Left cardiac atrium (tissue), 4 donors: ENCODE measurements at regions not wholly inside any gene's neighbourhood (a gene's known extent, or its start where the extent isn't known, plus 50 kb on each side); places are given as distances from the start of the nearest gene placed in this dataset.
"Not testable (repeated sequence)": the region's sequence is repeated elsewhere in the genome, so short reads cannot be mapped to it uniquely, and the experiment has no call there.

Experiments used
- ATAC-seq, 2 donors: fragments of 200-7000 bp; cut with Tn5 transposase; one replicate each; pipeline ENCODE4 v1.9.1; 2020; ENCODE audit warnings: mild to moderate bottlenecking in 2 of 2, moderate library complexity in 2 of 2
- DNase-seq: peaks from one replicate; pipeline ENCODE4 v3.0.0-alpha.2; 2020
- intact Hi-C, 2 donors: fragments of 100-400 bp; cut with DNase I; formaldehyde crosslinking; loops; one replicate each; pipeline versions ENCODE4 v1.14.1 to v1.15.1; 2022 to 2023
- donor health status: DM: no; HTN: yes; CAD: no.
- donor health status: DM: no; HTN: yes; CAD: no; lungs with severe emphysema.
- donor health status: DM: yes; HTN: yes; CAD: no.
- donor health status: Dilated cardiomyopathy.

- intact Hi-C loops = no loop called here
- no peak for ATAC-seq
- no peak for DNase-seq
Observed at GRCh38 chr1:41998250-41998649, 79.5 kb upstream of the HIVEP3 start.

GRCh38 chr1:41997153-41997552 lies 78.4 kb upstream of the HIVEP3 start:
- no peak for DNase-seq
- intact Hi-C loops = no loop called here
- no peak for ATAC-seq

GRCh38 chr1:41995441-41996130 lies 76.9 kb upstream of the HIVEP3 start:
- ATAC-seq = no peak
- no peak for DNase-seq
- intact Hi-C loops = no loop called here

GRCh38 chr1:41994195-41994894 lies 75.6 kb upstream of the HIVEP3 start:
- no peak for ATAC-seq
- no peak for DNase-seq
- intact Hi-C loops = no loop called here

GRCh38 chr1:41983451-41983850 lies 64.7 kb upstream of the HIVEP3 start:
- intact Hi-C loops = no loop called here
- ATAC-seq = no peak

GRCh38 chr1:41981796-41982195 lies 63.1 kb upstream of the HIVEP3 start:
- ATAC-seq (no peak), DNase-seq (no peak)
- intact Hi-C loops = no loop called here

More at GRCh38 chr1:41983451-41983850, 64.7 kb upstream of the HIVEP3 start:
- no peak for DNase-seq

GRCh38 chr1:41980827-41981653 lies 62.3 kb upstream of the HIVEP3 start:
- ATAC-seq (peak; percentile 30 to 35), DNase-seq (no peak)
- intact Hi-C loops = no loop called here

- no peak for ATAC-seq
- intact Hi-C loops = no loop called here
- DNase-seq = no peak
Observed at GRCh38 chr1:41978986-41979385, 60.3 kb upstream of the HIVEP3 start.

GRCh38 chr1:41977326-41977725 lies 58.6 kb upstream of the HIVEP3 start:
- no peak for ATAC-seq
- no peak for DNase-seq
- intact Hi-C loops = no loop called here

GRCh38 chr1:41976671-41977070 lies 57.9 kb upstream of the HIVEP3 start:
- intact Hi-C loops = no loop called here
- DNase-seq (no peak), ATAC-seq (no peak)

- DNase-seq (no peak), ATAC-seq (peak in 1 of 2 donors; percentile 75)
- intact Hi-C loops = no loop called here
Observed at GRCh38 chr1:41975850-41976569, 57.3 kb upstream of the HIVEP3 start.

- no peak for DNase-seq
- ATAC-seq = no peak
- intact Hi-C loops = no loop called here
Observed at GRCh38 chr1:41975121-41975520, 56.4 kb upstream of the HIVEP3 start.

GRCh38 chr1:41968557-41968956 lies 49.8 kb upstream of the HIVEP3 start:
- ATAC-seq, intact Hi-C loops, DNase-seq: not testable (repeated sequence)
